GM11168 (cell line): ENCODE measurements at regions not wholly inside any gene's neighbourhood (a gene's known extent, or its start where the extent isn't known, plus 50 kb on each side); places are given as distances from the start of the nearest gene placed in this dataset.

ENCODE experiments used
- in situ Hi-C: fragments of 300-500 bp; cut with MboI; formaldehyde crosslinking; loops from one replicate; pipeline ENCODE4 v1.12.0; 2022; ENCODE audit warnings: low sequenced_read_pairs; ENCODE audit not compliant: unreplicated experiment

DNA sequence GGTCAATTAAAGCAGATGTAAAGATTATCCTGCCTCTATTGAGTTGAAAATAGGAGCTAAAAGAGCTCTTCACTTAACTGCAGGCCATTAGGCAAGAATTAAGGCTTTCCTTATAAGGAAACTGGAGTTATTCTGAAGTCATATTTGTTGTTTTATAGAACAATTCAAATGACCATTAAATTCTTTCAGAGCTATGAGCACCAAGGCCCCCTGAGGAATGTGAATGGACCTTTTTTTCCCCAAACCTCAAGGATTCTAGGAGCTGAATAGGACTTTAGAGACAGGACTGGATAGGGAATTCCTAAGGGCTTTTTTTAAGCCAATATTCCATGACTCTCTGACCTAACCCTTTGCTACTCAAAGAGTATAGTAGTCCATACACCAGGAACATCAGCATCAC lies 565.7 kb upstream of the BTBD3 start:
- in situ Hi-C loops: no loop called here

DNA sequence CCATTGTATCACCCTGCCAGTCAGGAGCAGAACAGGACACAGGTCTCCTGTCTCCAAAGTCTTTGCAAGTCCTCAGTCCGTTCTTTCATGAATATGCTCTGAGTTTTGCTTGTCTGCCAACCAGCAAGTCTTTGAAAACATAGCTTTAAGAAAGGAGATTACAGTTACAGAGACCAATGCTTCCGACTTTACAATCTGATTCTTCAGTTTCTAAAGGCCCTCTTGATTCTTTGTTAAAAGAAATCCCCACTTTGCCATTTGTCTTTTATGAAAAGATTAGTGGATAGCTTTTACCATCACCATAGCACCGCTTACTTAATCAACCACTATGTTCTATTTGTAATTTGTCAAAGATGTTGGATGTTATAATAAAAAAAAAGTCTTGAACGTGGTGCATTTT lies 562.8 kb upstream of the BTBD3 start:
- in situ Hi-C loops: no loop called here

DNA sequence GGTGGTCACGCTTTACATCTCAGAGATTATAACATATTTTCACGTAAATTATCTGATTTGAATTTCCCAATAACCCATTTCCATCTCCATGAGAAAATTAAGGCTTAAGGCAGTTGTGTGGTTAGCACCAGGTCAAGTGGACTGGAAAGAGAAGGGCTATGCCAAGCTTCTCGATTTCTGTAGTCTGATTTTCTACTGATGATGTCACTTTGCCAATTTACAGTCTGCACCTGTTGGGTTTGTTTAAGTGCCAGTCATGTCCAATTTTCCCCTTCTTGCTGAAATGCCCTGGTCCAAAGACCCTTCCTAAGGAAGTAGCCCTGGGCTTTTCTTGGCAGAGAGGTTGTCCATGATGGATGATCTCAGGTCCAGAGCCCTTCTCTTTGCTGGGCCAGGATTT lies 562.3 kb upstream of the BTBD3 start:
- in situ Hi-C loops: no loop called here

DNA sequence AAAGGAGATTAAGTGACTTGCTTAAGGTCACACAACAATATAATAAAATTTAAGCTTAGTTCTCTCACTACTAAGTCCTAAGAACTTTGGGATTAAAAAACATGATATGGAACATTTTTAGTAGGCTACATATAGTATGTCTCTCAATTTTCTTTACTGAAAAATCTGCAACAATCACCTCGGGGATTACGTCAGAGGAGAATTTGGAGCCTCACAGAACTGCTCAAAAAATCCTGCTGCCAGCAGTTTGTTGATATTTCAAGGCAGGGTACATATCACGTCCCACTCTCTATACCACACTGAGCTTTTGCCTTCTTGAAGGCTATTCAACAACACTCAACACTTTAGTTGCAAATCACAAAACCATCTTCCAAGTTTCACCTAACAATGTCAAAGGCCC lies 561.6 kb upstream of the BTBD3 start:
- in situ Hi-C loops: no loop called here

DNA sequence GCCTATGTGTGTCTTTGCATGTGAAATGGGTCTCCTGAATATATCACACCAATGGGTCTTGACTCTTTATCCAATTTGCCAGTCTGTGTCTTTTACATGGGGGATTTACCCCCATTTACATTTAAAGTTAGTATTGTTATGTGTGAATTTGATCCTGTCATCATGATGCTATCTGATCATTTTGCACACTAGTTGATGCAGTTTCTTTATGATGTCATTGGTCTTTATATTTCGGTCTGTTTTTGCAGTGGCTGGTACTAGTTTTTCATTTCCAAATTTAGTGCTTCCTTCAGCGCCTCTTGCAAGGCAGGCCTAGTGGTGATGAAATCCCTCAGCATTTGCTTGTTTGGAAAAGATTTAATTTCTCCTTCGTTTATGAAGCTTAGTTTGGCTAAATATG lies 555.2 kb upstream of the BTBD3 start:
- in situ Hi-C loops: no loop called here

DNA sequence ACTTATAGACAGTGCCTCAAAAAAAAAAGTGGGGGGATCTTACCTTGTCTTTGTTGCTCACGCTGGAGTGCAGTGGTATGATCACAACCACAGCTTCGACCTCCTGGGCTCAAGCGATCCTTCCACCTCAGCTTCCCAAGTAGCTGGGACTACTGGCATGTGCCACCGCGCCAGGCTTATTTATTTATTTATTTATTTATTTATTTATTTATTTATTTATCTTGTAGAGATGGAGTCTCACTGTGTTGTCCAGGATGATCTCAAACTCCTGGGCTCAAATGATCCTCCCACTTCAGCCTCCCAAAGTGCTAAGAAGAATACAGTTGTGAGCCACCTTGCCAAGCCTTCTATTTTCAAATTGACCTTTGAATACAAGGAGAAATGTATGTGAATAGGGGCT lies 553.0 kb upstream of the BTBD3 start:
- in situ Hi-C loops: no loop called here

DNA sequence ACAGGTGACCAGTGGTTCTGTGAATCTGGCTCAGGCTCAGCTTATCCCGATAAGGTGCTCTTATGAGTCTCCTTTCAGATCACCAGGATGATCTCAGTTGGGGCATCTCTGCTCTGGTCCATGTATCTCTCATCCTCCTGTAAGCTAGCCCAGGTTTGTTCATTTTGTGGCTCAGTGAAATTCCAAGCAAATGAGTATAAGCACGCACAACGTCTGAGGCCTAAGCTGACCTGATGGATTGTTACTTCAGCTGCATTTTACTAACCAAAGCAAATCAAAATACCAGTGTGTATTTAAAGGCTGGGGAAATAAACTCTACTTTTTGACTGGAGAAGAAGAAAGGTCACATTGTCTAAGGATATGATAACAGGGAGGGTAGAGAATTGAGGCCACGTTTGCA lies 551.0 kb upstream of the BTBD3 start:
- in situ Hi-C loops: no loop called here

DNA sequence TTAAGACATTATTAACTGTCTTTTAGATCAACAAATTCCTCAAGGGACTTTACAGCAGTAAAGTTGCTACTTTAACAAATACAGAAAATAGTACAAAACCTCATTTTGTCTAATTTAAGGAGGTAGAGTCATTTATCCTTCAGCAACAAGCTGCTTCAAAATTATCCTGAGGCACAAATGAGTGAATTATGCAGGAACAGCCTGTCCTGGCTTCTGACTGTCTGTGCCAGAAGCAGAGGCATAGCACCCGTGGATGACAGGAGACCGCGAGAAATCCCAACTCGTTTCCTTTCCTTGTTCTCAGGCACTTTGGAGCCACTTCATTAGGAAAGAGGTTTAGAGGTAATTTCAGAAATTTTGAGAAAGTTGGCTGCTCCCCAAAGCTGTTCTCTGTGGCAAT lies 549.2 kb upstream of the BTBD3 start:
- in situ Hi-C loops: no loop called here

DNA sequence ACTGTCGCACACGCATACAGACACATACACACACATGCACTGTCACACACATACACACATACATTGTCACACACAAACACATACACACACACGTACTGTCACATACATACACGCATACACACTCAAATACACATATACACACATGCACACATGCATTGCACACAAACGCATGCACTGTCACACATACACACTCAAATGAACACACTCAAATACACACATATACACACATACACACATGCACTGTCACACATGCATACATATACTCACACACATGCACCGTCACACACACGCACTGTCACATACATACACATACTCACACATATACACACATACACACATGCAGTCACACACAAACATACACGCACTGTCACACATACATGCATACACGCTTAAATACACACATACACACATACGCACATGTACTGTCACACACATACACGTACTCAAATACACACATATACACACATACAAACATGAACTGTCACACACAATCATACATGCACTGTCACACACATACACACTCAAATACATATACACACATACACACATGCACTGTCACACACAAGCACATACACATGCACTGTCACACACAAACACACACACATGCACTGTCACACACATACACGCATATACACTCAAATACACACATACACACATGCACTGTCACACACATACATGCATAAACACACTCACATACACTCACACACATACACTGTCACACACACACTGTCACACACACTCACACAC lies 548.6 kb upstream of the BTBD3 start:
- in situ Hi-C loops: no loop called here

DNA sequence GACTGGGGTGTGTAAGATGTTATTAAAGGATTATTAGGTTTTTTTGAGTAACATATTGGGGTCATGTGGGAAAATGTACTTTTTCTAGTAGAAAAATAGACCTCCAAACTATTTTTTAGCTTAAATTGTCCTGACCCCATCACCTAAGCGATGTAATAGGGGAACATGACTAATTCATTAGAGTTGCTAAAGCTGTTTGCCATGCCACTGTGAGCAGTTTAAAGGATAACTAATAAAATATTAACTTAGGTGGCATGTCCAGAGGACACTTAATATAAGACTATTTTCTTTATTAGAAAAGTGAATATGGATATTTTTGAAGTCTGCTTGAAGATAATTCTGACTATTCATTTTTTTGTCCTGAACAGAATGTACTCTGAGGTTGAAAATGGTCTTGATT lies 545.9 kb upstream of the BTBD3 start:
- in situ Hi-C loops: no loop called here

DNA sequence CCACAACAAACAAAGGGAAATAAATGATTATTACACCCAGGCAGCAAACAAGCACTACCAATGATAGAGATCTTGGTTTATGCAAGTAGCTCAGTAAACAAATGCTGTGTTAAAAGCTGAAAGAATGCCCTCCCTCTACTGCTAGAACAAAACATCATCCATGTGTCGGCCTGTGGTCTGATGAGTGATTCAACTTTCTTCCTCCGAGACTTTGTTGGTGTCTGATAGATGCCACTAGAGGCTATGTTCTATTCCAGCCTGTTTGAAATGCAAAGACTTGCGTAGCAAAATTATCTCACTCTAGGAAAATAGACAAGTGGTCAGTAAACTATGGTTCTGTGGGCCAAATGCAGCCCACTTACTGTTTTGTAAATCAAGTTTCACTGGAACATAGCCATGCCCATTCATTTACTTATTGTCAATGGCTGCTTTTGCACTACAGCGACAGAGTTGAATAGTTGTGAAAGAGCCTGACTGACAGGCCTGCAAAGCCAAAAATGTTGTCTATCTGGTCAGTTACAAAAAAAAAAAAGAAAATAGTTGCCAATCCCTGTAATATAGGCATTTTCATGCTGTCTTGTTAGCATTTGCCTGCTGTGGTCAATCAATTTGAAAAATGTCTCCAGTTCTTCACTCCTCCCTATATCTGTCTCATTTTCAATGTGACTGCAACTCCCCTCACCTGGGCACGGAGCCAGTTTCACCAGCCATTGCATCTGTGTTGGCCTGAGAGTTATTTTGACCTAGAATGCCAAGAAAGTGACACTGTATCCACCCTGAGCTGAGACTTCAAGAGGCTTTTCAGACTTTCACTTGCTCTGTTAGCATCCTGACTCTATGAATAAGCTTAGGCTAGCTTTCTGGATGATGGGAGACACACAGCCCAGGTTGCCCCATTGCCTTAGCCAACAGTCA lies 544.6 kb upstream of the BTBD3 start:
- in situ Hi-C loops: no loop called here

DNA sequence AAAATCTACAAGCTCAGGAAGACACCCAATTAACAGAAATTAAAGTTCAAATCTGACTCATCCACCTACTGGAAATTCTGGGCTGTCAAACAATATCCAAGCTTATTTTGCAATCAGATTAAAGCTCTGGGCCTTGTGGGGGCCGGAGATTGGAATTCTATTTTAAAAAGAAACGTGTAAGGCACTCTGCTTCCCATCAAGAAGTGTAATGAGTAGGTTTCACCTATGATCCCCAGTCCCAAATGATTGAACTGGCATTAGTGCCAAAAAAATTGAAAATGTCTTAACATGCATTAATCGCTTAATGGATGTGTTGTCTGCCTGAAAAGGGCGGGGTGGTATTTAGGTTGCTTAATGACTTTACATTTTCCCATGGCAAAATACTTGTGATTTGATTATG lies 542.4 kb upstream of the BTBD3 start:
- in situ Hi-C loops: no loop called here

DNA sequence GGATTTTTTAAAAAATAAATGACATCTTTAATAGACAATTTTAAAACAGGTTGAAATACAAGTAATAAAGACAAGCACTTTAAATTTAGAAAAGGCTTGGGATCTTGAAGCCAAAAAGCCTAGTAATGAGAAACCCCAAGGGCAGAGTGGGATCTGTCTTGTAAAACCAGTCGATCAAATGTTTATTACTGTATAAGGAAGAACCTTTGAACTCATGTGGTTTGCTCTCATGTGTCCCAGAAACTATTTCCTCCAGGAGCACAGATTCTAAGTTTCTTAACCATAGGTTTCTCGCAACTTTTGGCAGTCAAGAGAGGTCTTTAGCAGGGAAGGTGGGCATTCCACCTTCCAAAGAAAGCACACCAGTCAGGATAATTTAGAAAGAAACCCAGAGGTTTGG lies 541.7 kb upstream of the BTBD3 start:
- in situ Hi-C loops: no loop called here

DNA sequence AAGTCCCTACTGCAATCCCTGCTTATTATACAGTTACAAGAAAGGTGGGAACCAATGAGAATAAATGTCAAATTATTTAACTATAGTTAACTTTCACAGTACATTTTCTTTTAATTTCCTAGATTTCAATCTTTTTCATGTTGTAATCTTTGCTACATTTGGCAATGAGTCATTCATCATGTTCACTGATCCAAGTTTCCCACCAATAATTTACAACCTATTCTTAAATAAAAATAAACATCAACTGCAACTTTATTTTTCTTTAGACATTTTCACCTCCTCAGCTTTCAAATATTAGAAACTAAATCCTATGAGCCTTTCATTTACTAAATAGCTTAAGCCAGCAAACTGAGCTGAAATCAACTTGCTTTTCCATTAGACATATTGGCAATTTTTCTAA lies 541.3 kb upstream of the BTBD3 start:
- in situ Hi-C loops: no loop called here

DNA sequence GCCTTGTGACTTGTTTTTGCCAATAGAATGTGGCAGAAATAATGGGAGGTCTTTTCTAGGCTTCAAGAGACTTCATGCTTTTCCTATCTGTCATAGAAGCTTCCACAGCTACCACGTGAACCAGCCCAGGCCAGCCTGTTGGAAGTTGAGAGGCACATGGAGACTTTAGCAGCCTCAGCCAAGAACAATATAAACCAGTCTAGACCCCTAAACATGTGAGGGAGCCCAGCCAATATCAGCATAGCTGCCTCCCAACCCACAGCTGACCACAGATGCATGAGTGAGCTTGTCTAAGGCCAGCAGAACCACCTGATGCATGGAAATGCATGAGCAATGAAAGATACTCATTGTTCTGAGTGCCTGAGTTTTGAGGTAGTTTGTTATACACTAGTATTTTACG lies 540.7 kb upstream of the BTBD3 start:
- in situ Hi-C loops: no loop called here

DNA sequence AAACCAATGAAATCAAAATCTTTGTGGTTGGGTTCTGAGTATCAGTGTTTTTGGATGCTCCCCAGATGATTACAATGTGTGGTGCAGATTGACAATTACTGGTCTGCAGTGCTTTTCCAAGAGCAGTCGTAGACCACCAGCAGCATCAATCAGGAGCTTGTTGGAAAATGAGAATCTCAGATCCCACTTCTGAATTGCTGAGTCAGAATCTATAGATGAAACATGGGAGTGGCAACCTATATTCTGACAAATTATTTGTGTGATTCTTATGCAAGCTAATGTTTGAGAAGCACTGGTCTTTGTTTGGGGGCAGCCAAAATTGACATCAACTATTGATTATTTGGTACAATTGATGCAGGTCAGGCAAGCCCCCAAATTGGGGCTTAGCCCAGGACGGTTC lies 539.9 kb upstream of the BTBD3 start:
- in situ Hi-C loops: no loop called here

DNA sequence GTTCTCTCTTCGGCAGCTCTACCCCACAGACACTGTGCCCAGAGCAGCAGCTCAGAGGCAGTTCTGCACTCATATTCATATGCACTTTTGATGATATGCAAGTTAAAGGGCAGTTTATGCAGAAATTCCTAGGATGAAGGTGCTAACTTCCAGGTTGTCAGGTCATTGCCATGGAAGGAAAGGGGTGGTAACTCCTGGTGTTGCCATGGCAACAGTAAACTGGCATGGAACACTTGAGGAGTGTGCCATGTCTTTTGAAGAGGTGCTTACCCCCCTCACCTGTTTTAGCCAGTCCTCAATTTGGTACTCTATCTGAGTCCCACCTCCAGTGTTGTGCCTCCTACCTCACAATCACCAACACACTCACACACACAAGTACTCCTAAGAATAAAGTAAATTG lies 539.4 kb upstream of the BTBD3 start:
- in situ Hi-C loops: no loop called here

DNA sequence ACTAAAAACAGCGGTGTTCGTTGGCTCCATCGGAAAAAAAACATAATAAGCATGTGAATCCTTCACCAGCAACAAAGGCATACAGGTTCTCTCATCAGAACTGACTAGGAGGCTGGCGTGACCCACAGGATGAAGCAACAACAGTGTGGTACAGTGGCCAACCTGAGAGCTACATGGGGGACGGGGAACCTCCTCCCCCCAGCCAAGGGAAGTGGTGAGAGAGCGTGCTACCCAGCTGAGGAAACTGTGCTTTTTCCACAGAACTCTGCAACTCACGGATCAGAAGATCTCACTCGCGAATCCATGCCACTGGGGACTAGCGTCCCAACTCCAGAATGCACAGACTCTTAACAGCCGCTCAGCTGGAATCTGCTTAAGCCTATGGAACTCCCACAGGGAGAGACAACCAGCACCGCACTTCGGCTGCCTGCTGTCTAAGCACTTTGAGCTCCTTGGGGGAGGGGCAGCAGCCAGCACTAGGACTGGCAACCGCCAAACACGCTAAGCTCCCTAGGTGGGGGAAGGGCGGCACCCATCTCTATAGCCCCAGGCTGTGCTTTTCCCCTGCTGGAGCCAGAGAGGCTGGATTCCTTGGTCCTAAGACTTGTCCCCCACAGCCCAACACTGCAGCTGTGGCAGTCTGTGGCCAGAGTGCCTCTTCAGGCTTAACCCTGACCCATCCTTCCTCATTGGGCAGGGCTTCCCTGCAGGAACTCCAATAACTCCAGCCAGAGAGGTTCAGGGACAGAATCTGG lies 538.3 kb upstream of the BTBD3 start:
- in situ Hi-C loops: no loop called here

DNA sequence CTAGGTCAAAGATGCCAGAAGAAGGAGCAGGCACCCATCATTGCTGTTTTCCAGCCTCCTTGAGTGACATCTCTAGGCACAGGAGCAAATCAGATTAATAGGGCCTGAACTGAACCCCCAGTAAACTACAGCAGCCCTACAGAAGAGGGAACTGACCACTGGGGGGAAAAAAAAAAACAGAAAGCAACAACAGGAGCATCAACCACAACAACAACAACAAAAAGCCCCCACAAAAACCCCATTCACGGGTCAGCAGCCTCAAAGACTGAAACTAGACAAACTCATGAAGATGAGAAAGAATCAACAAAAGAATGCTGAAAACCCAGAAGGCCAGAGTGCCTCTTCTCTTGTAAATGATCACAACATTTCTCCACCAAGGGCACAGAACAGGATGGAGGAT lies 537.4 kb upstream of the BTBD3 start:
- in situ Hi-C loops: no loop called here

DNA sequence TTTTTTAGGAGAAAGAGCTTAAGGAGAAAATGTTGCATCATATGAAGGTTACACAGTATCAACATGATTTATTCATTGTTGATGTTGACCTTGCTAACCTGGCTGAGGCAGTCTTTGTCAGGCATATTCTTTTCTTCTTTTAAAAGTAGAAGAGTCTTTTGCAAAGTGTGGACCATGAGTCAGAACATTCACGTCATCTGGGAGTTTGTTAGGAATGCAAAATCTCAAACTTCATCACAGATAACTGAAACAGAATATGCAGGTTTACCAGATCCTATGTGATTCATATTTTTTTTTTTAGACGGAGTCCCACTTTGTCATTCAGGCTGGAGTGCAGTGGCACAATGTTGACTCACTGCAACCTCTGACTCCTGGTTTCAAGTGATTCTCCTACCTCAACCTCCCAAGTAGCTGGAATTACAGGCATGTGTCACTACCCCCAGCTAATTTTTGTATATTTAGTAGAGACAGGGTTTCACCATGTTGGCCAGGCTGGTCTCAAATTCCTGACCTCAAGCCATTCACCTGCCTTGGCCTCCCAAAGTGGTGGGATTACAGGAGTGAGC lies 530.4 kb upstream of the BTBD3 start:
- in situ Hi-C loops: no loop called here

DNA sequence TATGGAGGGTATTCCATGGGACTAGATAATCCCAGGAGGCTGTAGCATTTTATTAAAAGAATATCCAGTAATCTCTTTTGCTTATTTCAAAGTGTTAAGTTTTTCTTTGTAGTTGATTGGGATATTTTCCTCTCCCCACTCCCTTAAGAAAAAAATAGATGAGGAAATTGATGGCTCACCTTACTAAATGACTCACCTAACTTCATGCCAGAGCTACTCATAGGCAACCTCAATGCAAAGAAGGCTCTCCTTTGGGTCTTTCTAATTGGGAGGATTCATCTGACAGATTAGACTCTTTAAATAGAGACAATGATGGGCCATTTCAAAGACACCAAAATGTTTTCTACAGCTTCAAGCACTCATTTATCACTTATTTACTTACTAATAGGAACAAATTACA lies 528.5 kb upstream of the BTBD3 start:
- in situ Hi-C loops: no loop called here
